ENCODE measurements at regions not wholly inside any gene's neighbourhood (a gene's known extent, or its start where the extent isn't known, plus 50 kb on each side); places are given as distances from the start of the nearest gene placed in this dataset.

- H3K4me3 ChIP-seq (ENCODE audit: low read depth, low read length) = no peak overlapping the region
- no peak for DNase-seq (ENCODE audit: low read depth)
Measured at GRCh38 chr1:112304126-112304525, 91.9 kb upstream of the CTTNBP2NL start.

GRCh38 chr1:112304612-112305011, 91.4 kb upstream of the CTTNBP2NL start:
- H3K4me3 ChIP-seq (ENCODE audit: low read depth, low read length) = no peak overlapping the region
- no peak for TF ChIP-seq CTCF (IDR thresholded peaks at IDR 0.05; ENCODE audit: control insufficient read depth, extremely low read depth, insufficient read depth)
- DNase-seq (ENCODE audit: low read depth) = no peak

More at GRCh38 chr1:112304126-112304525, 91.9 kb upstream of the CTTNBP2NL start:
- no peak for TF ChIP-seq CTCF (IDR thresholded peaks at IDR 0.05; ENCODE audit: control insufficient read depth, extremely low read depth, insufficient read depth)

GRCh38 chr1:112307930-112308591, 88.0 kb upstream of the CTTNBP2NL start:
- DNase-seq (ENCODE audit: low read depth) = no peak
- TF ChIP-seq CTCF (IDR thresholded peaks at IDR 0.05; ENCODE audit: control insufficient read depth, extremely low read depth, insufficient read depth) = no peak
- no peak overlapping the region for H3K4me3 ChIP-seq (ENCODE audit: low read depth, low read length)

- no peak for TF ChIP-seq CTCF (IDR thresholded peaks at IDR 0.05; ENCODE audit: control insufficient read depth, extremely low read depth, insufficient read depth)
- DNase-seq (ENCODE audit: low read depth) = no peak
- H3K4me3 ChIP-seq (ENCODE audit: low read depth, low read length) = no peak overlapping the region
Measured at GRCh38 chr1:112308716-112309115, 87.3 kb upstream of the CTTNBP2NL start.

- TF ChIP-seq CTCF (IDR thresholded peaks at IDR 0.05; ENCODE audit: control insufficient read depth, extremely low read depth, insufficient read depth) = no peak
- H3K4me3 ChIP-seq (ENCODE audit: low read depth, low read length) = no peak overlapping the region
- peak; percentile 62 for DNase-seq (ENCODE audit: low read depth)
Measured at GRCh38 chr1:112309499-112309898, 86.5 kb upstream of the CTTNBP2NL start.

- no peak overlapping the region for H3K4me3 ChIP-seq (ENCODE audit: low read depth, low read length)
- TF ChIP-seq CTCF (IDR thresholded peaks at IDR 0.05; ENCODE audit: control insufficient read depth, extremely low read depth, insufficient read depth) = no peak
- DNase-seq (ENCODE audit: low read depth) = no peak
Measured at GRCh38 chr1:112312315-112312714, 83.7 kb upstream of the CTTNBP2NL start.

- DNase-seq (ENCODE audit: low read depth) = no peak
- no peak overlapping the region for H3K4me3 ChIP-seq (ENCODE audit: low read depth, low read length)
- no peak for TF ChIP-seq CTCF (IDR thresholded peaks at IDR 0.05; ENCODE audit: control insufficient read depth, extremely low read depth, insufficient read depth)
Measured at GRCh38 chr1:112312879-112313278, 83.1 kb upstream of the CTTNBP2NL start.

All from LNCaP clone FGC (cell line).